B cell (primary cell): ENCODE measurements at regions not wholly inside any gene's neighbourhood (a gene's known extent, or its start where the extent isn't known, plus 50 kb on each side); places are given as distances from the start of the nearest gene placed in this dataset.

Experiments used
- EZH2 ChIP-seq: IDR thresholded peaks from 2 replicates; pipeline ENCODE4 v1.6.1; 2012; ENCODE audit warnings: borderline replicate concordance, low read depth, mild to moderate bottlenecking, moderate library complexity, low read length; ENCODE audit not compliant: insufficient read depth, poor library complexity, severe bottlenecking
- TF ChIP-seq, protein P1 (sequence below): fragments of 200-600 bp; IDR thresholded peaks from one replicate; pipeline ENCODE4 v1.8.0; 2022; ENCODE audit warnings: antibody characterized with exemption, mild to moderate bottlenecking

DNA sequence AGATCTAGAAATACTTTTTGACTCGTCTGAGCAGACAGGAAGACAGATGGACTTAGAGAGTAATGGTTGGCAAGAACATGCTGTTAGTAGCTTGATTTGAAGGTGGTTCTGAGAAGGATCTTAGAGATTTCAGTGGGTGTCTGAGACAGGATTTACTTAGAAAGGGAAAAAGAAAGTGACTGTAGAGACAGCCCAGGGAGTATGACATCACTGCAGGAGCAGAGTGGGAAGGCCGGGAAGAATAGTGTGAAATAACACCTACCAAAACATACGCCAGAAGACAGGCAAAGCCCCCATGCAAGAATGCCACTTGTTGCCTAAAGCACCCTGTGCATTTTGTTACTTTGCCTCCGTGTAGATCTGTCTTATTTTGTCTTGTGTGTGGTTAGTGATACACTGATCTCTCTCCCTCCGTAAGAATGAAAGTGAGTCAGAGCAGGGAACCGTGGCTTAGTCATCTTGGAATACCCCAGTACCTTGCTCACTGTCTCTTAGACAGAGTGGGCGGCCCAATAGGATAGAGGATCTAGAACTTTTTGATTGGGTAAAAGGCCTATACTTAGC lies 161.3 kb upstream of the IFNG-AS1 start:
- TF ChIP-seq, protein P1, sequence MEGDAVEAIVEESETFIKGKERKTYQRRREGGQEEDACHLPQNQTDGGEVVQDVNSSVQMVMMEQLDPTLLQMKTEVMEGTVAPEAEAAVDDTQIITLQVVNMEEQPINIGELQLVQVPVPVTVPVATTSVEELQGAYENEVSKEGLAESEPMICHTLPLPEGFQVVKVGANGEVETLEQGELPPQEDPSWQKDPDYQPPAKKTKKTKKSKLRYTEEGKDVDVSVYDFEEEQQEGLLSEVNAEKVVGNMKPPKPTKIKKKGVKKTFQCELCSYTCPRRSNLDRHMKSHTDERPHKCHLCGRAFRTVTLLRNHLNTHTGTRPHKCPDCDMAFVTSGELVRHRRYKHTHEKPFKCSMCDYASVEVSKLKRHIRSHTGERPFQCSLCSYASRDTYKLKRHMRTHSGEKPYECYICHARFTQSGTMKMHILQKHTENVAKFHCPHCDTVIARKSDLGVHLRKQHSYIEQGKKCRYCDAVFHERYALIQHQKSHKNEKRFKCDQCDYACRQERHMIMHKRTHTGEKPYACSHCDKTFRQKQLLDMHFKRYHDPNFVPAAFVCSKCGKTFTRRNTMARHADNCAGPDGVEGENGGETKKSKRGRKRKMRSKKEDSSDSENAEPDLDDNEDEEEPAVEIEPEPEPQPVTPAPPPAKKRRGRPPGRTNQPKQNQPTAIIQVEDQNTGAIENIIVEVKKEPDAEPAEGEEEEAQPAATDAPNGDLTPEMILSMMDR: no peak
- no peak for TF ChIP-seq EZH2
